ENCODE measurements at regions not wholly inside any gene's neighbourhood (a gene's known extent, or its start where the extent isn't known, plus 50 kb on each side); places are given as distances from the start of the nearest gene placed in this dataset.

- no peak overlapping the region for H3K4me3 ChIP-seq
- POLR2A ChIA-PET = no interaction called here
- H3K4me1 ChIP-seq = no peaks in the 10 kb centered on the region
- CTCF ChIA-PET = no interaction called here
- TF ChIP-seq, protein P1, sequence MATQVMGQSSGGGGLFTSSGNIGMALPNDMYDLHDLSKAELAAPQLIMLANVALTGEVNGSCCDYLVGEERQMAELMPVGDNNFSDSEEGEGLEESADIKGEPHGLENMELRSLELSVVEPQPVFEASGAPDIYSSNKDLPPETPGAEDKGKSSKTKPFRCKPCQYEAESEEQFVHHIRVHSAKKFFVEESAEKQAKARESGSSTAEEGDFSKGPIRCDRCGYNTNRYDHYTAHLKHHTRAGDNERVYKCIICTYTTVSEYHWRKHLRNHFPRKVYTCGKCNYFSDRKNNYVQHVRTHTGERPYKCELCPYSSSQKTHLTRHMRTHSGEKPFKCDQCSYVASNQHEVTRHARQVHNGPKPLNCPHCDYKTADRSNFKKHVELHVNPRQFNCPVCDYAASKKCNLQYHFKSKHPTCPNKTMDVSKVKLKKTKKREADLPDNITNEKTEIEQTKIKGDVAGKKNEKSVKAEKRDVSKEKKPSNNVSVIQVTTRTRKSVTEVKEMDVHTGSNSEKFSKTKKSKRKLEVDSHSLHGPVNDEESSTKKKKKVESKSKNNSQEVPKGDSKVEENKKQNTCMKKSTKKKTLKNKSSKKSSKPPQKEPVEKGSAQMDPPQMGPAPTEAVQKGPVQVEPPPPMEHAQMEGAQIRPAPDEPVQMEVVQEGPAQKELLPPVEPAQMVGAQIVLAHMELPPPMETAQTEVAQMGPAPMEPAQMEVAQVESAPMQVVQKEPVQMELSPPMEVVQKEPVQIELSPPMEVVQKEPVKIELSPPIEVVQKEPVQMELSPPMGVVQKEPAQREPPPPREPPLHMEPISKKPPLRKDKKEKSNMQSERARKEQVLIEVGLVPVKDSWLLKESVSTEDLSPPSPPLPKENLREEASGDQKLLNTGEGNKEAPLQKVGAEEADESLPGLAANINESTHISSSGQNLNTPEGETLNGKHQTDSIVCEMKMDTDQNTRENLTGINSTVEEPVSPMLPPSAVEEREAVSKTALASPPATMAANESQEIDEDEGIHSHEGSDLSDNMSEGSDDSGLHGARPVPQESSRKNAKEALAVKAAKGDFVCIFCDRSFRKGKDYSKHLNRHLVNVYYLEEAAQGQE (IDR thresholded peaks at IDR 0.05) = peak; percentile 79
- TF ChIP-seq MAZ (IDR thresholded peaks at IDR 0.05; ENCODE audit: borderline replicate concordance, low read depth, low read length) = no peak
- 4% methylated on average over 2 of the region's 2 CpGs for WGBS (ENCODE audit: missing lambda C conversion rate)
- no peak for ATAC-seq
- H3K4me2 ChIP-seq = no peak overlapping the region
- no peaks in the 10 kb centered on the region for H3K9me3 ChIP-seq
- H3K27ac ChIP-seq = no peak overlapping the region
- FAIRE-seq = peak; percentile 82
- no peak for DNase-seq (ENCODE audit: low read depth in 1 of 2, low spot score in 1 of 2)
These were observed 190.6 kb upstream of the RFX3 start for GRCh38 chr9:3716415-3716814.

- FAIRE-seq = no peak
- Histone ChIP-seq H3K4me1 (no peaks in the 10 kb centered on the region), H3K4me2 (no peak overlapping the region), H3K4me3 (no peak overlapping the region), H3K9me3 (0 out of 3 replicates have a peak, but pooled peaks cover 3% of the 10 kb centered on the region), H3K27ac (no peak overlapping the region)
- 10% methylated on average over 1 of the region's 1 CpG for WGBS (ENCODE audit: missing lambda C conversion rate)
- no peak for ATAC-seq
- POLR2A ChIA-PET = no interaction called here
- CTCF ChIA-PET = no interaction called here
- DNase-seq (ENCODE audit: low read depth in 1 of 2, low spot score in 1 of 2) = no peak
- TF ChIP-seq PHF8 (IDR thresholded peaks at IDR 0.05; ENCODE audit: borderline replicate concordance, low read depth) (no peak), EHF (CRISPR knock-in tag; IDR thresholded peaks at IDR 0.05) (no peak), CTCF (IDR thresholded peaks at IDR 0.05) (no peak), RNF2 (IDR thresholded peaks at IDR 0.05; ENCODE audit: borderline replicate concordance, low read depth) (no peak), CHD2 (IDR thresholded peaks at IDR 0.05; ENCODE audit: low read length, partially characterized antibody) (no peak)
These were observed 182.9 kb upstream of the RFX3 start for GRCh38 chr9:3708751-3709150.

GRCh38 chr9:3704890-3705289 lies 179.1 kb upstream of the RFX3 start:
- 0% methylated on average over 2 of the region's 2 CpGs for WGBS (ENCODE audit: missing lambda C conversion rate)
- H3K27ac ChIP-seq = no peak overlapping the region
- FAIRE-seq = no peak
- TF ChIP-seq ZNF302 (CRISPR knock-in tag; IDR thresholded peaks at IDR 0.05) = no peak
- TF ChIP-seq RAD21 (conservative IDR thresholded peaks at IDR 0.05 in 1 of 2, IDR thresholded peaks at IDR 0.05 in 1 of 2) = no peak
- TF ChIP-seq MAX (IDR thresholded peaks at IDR 0.05) = no peak
- TF ChIP-seq MAZ (IDR thresholded peaks at IDR 0.05; ENCODE audit: borderline replicate concordance, low read depth, low read length) = no peak
- 0 out of 3 replicates have a peak, but pooled peaks cover 3% of the 10 kb centered on the region for H3K9me3 ChIP-seq
- POLR2A ChIA-PET = no interaction called here
- H3K4me3 ChIP-seq = no peak overlapping the region
- H3K4me1 ChIP-seq = no peaks in the 10 kb centered on the region
- no peak overlapping the region for H3K4me2 ChIP-seq
- CTCF ChIA-PET = interaction anchor here (0.7 to 1.6 kb wide), 2 partner anchors 372 to 848 kb away, joined by 3 read pairs; no protein-coding TSS in a partner anchor
- DNase-seq (ENCODE audit: low read depth in 1 of 2, low spot score in 1 of 2) = no peak
- ATAC-seq = no peak

GRCh38 chr9:3700772-3701171 lies 175.0 kb upstream of the RFX3 start:
- ChIA-PET CTCF (no interaction called here), POLR2A (no interaction called here)
- H3K4me3 ChIP-seq = no peak overlapping the region
- no peak overlapping the region for H3K4me2 ChIP-seq
- TF ChIP-seq MAFK (IDR thresholded peaks at IDR 0.05; ENCODE audit: partially characterized antibody) (peak; percentile 87), POLR2AphosphoS2 (conservative IDR thresholded peaks at IDR 0.05; ENCODE audit: low read length) (no peak)
- H3K9me3 ChIP-seq = no peaks in the 10 kb centered on the region
- no peaks in the 10 kb centered on the region for H3K4me1 ChIP-seq
- WGBS (ENCODE audit: missing lambda C conversion rate) = 12% methylated on average over 2 of the region's 2 CpGs
- no peak for DNase-seq (ENCODE audit: low read depth in 1 of 2, low spot score in 1 of 2)
- no peak for FAIRE-seq
- ATAC-seq = no peak
- H3K27ac ChIP-seq = no peak overlapping the region
